ENCODE measurements at regions not wholly inside any gene's neighbourhood (a gene's known extent, or its start where the extent isn't known, plus 50 kb on each side); places are given as distances from the start of the nearest gene placed in this dataset.

- Histone ChIP-seq H3K9me3 (ENCODE audit: control insufficient read depth, low read length) (no peaks in the 10 kb centered on the region), H3K9ac (ENCODE audit: extremely low read depth, low read length, poor library complexity, severe bottlenecking) (no peak overlapping the region), H3K27ac (ENCODE audit: low read depth, low read length) (no peak overlapping the region), H3K27me3 (ENCODE audit: control insufficient read depth, insufficient read depth, low read length, poor library complexity, severe bottlenecking) (peaks cover 17% of the 10 kb centered on the region), H3K4me1 (ENCODE audit: control insufficient read depth, insufficient read depth, low read length) (no peaks in the 10 kb centered on the region), H3K4me3 (ENCODE audit: low read length) (no peak overlapping the region), H3K36me3 (ENCODE audit: control insufficient read depth, insufficient read depth, low read length) (no peaks in the 10 kb centered on the region)
- 53% methylated on average over 8 to 11 of the region's 11 CpGs for WGBS, 2 experiments (ENCODE audit: insufficient coverage in 1 of 2, insufficient read length in 1 of 2)
- Mint-ChIP-seq H3K9me3 (no peaks in the 10 kb centered on the region), H3K36me3 (ENCODE audit: low read depth) (no peaks in the 10 kb centered on the region), H3K4me3 (no peak overlapping the region), H3K4me1 (peaks cover 13% of the 10 kb centered on the region), H3K27me3 (ENCODE audit: insufficient read depth) (peaks cover 71% of the 10 kb centered on the region), H3K27ac (no peak overlapping the region)
- DNase-seq = peak; percentile 56
- TF ChIP-seq CTCF (conservative IDR thresholded peaks at IDR 0.05) = no peak
Observed at GRCh38 chr6:4287811-4288244, 152.5 kb upstream of the ECI2 start.

DNA sequence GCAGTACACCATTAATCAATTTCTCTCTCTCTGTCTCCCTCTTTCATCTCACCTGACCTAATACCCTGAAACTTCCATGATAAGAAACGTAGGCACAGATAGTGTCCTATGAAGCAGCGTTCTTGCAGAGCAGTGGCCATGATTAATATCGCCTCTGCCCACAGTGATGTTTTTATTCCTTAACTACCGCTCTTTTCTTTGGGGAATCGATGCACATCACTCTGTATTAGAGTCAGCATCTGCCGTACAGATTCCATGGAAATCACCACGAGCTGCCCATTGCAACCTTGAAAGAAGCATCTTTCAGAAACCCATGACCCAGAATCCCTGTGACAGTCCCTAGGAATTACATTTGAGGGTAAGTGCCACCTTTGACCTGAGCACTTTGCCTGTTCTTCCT, 152.0 kb upstream of the ECI2 start:
- Mint-ChIP-seq H3K27ac (no peak overlapping the region), H3K4me3 (no peak overlapping the region), H3K27me3 (ENCODE audit: insufficient read depth) (peaks cover 75% of the 10 kb centered on the region)

DNA sequence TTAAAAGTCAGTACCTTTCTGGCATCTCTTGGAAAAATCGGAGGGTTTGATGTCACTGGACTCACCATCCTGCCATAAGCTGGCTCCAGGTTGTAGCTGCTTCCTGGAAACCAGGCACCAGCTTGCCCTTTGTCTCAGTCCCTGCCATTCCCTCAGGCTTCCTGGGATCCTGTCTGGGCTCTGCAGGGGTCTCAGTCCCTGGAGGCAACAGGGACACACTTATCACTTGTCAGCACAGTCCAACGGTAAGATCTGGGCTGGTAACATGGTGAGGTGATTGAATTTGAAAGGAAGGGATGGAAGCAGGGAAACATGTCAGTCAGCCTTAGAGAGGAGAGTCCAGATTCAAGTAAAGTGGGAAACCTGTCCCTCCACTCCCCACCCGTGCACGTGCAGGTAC, 147.6 kb upstream of the ECI2 start:
- peaks cover 35% of the 10 kb centered on the region for H3K27me3 ChIP-seq (ENCODE audit: control insufficient read depth, insufficient read depth, low read length, poor library complexity, severe bottlenecking)
- H3K9me3 ChIP-seq (ENCODE audit: control insufficient read depth, low read length) = no peaks in the 10 kb centered on the region
- H3K4me3 ChIP-seq (ENCODE audit: low read length) = no peak overlapping the region
- H3K36me3 ChIP-seq (ENCODE audit: control insufficient read depth, insufficient read depth, low read length) = no peaks in the 10 kb centered on the region
- peaks cover 93% of the 10 kb centered on the region for H3K27me3 Mint-ChIP-seq (ENCODE audit: insufficient read depth)
- no peak overlapping the region for H3K27ac ChIP-seq (ENCODE audit: low read depth, low read length)
- peaks cover 14% of the 10 kb centered on the region for H3K4me1 Mint-ChIP-seq
- no peak overlapping the region for H3K9ac ChIP-seq (ENCODE audit: extremely low read depth, low read length, poor library complexity, severe bottlenecking)
- H3K27ac Mint-ChIP-seq = no peak overlapping the region
- no peak for DNase-seq
- no peak overlapping the region for H3K4me3 Mint-ChIP-seq
- H3K4me1 ChIP-seq (ENCODE audit: control insufficient read depth, insufficient read depth, low read length) = no peaks in the 10 kb centered on the region
- H3K9me3 Mint-ChIP-seq = no peaks in the 10 kb centered on the region
- TF ChIP-seq CTCF (conservative IDR thresholded peaks at IDR 0.05) = no peak
- H3K36me3 Mint-ChIP-seq (ENCODE audit: low read depth) = no peaks in the 10 kb centered on the region
- 77% methylated on average over 4 of the region's 4 CpGs for WGBS, 2 experiments (ENCODE audit: insufficient coverage in 1 of 2, insufficient read length in 1 of 2)

More for the DNA sequence above, 152.0 kb upstream of the ECI2 start:
- Histone ChIP-seq H3K27ac (ENCODE audit: low read depth, low read length) (peak overlapping the region; percentile 27), H3K4me3 (ENCODE audit: low read length) (no peak overlapping the region), H3K4me1 (ENCODE audit: control insufficient read depth, insufficient read depth, low read length) (no peaks in the 10 kb centered on the region), H3K9ac (ENCODE audit: extremely low read depth, low read length, poor library complexity, severe bottlenecking) (no peak overlapping the region), H3K27me3 (ENCODE audit: control insufficient read depth, insufficient read depth, low read length, poor library complexity, severe bottlenecking) (peaks cover 17% of the 10 kb centered on the region), H3K36me3 (ENCODE audit: control insufficient read depth, insufficient read depth, low read length) (no peaks in the 10 kb centered on the region), H3K9me3 (ENCODE audit: control insufficient read depth, low read length) (no peaks in the 10 kb centered on the region)
- WGBS, 2 experiments (ENCODE audit: insufficient coverage in 1 of 2, insufficient read length in 1 of 2) = 79 to 80% methylated on average over 7 of the region's 7 CpGs
- DNase-seq = no peak
- peaks cover 13% of the 10 kb centered on the region for H3K4me1 Mint-ChIP-seq
- no peaks in the 10 kb centered on the region for H3K9me3 Mint-ChIP-seq
- no peaks in the 10 kb centered on the region for H3K36me3 Mint-ChIP-seq (ENCODE audit: low read depth)
- no peak for TF ChIP-seq CTCF (conservative IDR thresholded peaks at IDR 0.05)

Data from endodermal cell (in vitro differentiated cells).